GM13976 (cell line): ENCODE measurements at regions not wholly inside any gene's neighbourhood (a gene's known extent, or its start where the extent isn't known, plus 50 kb on each side); places are given as distances from the start of the nearest gene placed in this dataset.
"Not testable (repeated sequence)": the region's sequence is repeated elsewhere in the genome, so short reads cannot be mapped to it uniquely, and the experiment has no call there.

Experiments used
- DNase-seq: peaks from one replicate; pipeline ENCODE4 v3.0.0; 2012; ENCODE audit warnings: low spot score
- in situ Hi-C: fragments of 300-500 bp; cut with MboI; formaldehyde crosslinking; loops from one replicate; pipeline ENCODE4 v1.12.0; 2022; ENCODE audit warnings: low sequenced_read_pairs, mixed read lengths, inconsistent platforms; ENCODE audit not compliant: unreplicated experiment
- TF ChIP-seq, protein P1 (sequence below): IDR thresholded peaks from 2 replicates; pipeline ENCODE4 v1.5.1; 2012; ENCODE audit warnings: borderline replicate concordance, mild to moderate bottlenecking; ENCODE audit not compliant: insufficient read depth; ENCODE audit errors: extremely low read depth, missing control alignments, control extremely low read depth

DNA sequence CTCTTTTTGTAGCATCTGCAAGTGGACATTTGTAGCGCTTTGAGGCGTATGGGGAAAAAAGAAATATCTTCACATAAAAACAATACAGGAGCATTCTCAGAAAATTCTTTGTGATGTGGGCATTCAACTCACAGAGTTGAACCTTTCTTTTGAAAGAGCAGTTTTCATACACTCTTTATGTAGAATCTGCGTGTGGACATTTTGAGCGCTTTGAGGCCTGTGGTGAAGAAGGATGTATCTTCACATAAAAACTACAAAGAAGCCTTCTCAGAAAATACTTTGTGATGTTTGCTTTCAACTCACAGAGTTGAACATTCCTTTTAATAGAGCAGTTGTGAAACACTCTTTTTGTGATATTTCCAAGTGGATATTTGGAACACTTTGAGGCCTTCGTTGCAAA, 598.4 kb upstream of the ZNF337 start:
- DNase-seq, result no peak
- in situ Hi-C loops, result no loop called here
- TF ChIP-seq, protein P1, sequence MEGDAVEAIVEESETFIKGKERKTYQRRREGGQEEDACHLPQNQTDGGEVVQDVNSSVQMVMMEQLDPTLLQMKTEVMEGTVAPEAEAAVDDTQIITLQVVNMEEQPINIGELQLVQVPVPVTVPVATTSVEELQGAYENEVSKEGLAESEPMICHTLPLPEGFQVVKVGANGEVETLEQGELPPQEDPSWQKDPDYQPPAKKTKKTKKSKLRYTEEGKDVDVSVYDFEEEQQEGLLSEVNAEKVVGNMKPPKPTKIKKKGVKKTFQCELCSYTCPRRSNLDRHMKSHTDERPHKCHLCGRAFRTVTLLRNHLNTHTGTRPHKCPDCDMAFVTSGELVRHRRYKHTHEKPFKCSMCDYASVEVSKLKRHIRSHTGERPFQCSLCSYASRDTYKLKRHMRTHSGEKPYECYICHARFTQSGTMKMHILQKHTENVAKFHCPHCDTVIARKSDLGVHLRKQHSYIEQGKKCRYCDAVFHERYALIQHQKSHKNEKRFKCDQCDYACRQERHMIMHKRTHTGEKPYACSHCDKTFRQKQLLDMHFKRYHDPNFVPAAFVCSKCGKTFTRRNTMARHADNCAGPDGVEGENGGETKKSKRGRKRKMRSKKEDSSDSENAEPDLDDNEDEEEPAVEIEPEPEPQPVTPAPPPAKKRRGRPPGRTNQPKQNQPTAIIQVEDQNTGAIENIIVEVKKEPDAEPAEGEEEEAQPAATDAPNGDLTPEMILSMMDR, result no peak

DNA sequence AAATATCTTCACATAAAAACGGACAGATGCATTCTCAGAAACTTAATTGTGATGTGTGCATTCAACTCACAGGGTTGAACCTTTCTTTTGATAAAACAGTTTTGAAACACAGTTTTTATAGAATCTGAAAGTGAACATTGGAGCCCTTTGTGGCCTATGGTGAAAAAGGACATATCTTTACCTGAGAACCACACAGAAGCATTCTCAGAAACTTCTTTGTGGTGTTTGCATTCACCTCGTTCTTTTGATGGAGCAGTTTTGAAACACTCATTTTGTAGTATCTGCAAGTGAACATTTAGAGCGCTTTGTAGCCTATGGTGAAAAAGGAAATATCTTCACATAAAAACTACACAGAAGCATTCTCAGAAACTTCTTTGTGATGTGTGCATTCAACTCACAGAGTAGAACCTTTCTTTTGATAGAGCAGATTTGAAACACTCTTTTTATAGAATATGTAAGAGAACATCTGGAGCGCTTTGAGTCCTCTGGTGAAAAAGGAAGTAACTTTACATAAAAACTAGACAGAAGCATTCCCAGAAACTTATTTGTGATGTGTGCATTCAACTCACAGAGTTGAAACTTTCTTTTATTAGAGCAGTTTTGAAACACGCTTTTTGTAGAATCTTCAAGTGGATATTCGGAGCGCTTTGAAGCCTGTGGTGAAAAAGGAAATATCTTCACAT, 591.9 kb upstream of the ZNF337 start:
- DNase-seq, in situ Hi-C loops: not testable (repeated sequence)

DNA sequence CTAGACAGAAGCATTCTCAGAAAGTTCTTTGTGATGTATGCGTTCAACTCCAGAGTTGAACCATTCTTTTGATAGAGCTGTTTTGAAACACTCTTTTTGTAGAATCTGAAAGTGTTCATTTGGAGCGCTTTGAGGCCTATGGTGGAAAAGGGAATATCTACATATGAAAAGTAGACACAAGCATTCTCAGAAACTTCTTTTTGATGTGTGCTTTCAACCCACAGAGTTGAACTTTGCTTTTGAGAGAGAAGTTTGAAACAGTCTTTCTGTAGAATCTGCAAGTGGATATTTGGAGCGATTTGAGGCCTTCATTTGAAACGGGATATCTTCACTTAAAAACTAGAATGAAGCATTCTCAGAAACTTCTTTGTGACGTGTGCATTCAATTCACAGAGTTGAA, 582.6 kb upstream of the ZNF337 start:
- in situ Hi-C loops, result no loop called here
- no peak for DNase-seq
- TF ChIP-seq, protein P1, result no peak

DNA sequence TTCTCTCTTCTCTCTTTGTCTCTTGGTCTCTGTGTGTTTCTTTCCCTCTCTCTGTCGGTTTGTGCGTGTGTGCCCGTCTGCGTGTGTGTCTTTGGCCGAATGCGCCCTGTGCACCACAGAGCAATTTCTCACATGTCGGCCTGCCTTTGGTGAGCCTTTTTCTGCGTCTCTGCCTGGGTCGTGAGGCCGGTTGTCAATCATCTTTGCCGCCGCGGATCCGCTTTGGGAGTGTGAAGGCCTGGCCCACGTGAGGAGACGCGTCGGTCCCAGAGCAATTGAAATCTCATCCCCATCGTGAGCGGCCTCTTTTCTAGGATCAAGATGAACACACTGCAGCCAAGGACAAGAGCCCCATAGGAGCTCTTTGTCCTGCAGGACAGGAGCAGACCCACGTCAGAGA, 580.7 kb upstream of the ZNF337 start:
- TF ChIP-seq, protein P1, result no peak
- in situ Hi-C loops, result no loop called here
- no peak for DNase-seq

DNA sequence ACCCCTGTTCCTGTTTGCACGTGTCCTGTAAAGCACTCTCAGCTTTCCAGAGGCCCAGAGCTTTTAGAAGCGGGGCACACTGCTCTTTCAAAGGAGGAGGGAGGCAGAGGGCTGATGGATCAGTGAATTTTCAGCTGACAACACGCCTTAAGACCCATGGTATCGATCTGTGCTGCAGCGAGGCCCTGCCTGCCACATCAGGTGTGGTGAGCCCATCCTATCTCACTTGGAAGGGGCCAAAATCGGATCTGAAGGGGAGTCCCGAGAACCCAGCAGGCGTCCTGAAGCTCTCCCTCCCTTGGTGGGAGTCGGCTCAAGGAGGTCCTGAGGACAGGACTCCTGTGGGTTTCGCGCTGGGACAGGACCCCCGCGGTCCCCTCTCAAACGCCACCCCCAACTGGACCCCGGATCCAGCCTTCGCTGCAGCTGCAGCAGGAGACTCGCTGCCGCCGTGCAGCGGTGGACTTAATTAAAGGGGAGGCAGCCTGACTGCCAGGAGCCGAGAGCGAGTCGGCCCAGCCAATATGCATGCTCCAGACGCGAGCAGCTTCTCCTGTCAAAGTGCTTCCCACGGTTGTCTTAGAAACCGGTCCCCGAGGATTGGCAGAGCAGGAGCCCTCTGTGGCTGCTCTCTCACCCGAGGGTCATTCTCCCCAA, 580.0 kb upstream of the ZNF337 start:
- no peak for DNase-seq
- in situ Hi-C loops, result no loop called here
- TF ChIP-seq, protein P1, result no peak

DNA sequence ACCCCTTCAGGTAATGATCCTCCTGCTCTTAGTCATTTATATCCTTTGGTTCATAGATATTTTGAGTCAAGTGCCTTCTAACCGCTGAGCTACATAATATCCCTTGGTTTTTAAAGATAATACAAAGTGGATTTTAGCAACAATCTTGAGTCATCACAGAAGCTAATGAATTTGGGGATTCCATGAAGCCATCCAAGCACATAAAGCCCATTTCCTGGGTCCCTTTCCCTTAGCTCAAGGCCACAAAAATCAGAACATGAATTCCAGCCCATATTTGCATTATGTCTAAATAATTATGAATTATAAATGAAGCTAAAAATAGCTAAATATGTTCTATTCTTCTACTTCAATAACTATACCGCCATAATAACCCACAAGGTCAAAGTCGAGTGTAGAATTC, 572.1 kb upstream of the ZNF337 start:
- DNase-seq, in situ Hi-C loops: not testable (repeated sequence)

DNA sequence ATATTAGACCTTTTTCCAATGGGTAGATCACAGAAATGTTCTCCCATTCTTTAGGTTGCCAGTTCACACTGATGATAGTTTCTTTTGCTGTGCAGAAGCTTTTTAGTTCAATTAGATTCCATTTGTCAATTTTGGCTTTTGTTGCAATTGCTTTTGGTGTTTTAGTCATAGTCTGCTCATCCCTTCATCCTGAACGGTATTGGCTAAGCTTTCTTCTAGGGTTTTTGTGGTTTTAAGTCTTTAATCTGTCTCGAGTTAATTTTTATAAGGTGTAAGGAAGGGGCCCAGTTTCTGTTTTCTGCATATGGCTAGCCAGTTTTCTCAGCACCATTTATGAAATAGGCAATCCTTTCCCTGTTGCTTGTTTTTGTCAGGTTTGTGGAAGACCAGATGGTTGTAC, 564.3 kb upstream of the ZNF337 start:
- DNase-seq, in situ Hi-C loops: not testable (repeated sequence)

DNA sequence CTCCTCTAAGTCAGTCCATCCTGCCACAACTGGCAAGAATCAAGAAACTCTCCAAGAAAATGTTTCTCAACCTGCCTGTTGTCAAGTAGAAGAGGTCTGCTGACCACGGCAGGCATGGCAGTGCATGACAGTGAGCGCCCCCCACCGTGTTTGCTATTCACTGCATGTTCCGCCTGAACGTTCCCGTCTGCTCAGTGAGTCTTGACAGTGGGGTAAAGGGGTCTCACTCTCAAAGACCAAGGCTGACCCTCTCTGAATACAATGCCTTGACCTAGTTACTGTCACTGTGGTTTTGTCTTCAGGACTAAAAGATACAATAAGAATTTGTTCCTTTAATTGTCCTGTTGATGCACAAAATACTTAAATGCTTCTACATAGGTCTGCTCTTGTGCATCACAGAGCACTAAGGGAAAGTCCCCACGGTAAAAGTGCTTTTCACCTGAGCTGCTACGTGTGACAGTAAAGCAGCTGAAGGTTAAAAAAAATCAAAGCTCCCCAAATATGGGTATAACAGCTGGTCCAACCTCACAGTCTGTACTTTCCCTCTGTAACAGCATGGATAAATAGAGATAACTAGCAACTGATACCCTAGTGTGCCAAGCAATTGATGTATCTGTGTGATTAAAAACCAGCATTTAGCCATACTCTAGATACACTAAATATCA, 555.8 kb upstream of the ZNF337 start:
- in situ Hi-C loops, DNase-seq: not testable (repeated sequence)

DNA sequence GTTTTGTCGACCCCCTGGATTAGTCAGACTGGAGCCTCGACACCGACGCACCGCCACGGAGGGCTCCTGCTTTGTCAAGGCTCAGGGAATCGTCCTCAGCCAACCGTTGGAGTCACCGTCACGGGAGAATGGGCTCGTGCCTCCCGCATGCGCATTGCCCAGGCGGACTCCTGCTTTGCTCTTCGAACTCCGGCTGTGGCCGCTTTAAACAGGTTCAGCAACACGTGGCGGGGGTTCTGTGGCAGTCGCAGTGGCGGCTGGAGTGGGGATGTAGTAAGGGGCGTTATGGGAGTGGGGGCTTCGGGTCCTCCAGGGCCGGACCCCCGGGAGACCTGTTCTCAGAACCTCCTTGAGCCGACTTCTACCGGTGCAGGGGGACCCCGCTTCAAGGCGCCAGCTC, 554.7 kb upstream of the ZNF337 start:
- DNase-seq, in situ Hi-C loops: not testable (repeated sequence)

DNA sequence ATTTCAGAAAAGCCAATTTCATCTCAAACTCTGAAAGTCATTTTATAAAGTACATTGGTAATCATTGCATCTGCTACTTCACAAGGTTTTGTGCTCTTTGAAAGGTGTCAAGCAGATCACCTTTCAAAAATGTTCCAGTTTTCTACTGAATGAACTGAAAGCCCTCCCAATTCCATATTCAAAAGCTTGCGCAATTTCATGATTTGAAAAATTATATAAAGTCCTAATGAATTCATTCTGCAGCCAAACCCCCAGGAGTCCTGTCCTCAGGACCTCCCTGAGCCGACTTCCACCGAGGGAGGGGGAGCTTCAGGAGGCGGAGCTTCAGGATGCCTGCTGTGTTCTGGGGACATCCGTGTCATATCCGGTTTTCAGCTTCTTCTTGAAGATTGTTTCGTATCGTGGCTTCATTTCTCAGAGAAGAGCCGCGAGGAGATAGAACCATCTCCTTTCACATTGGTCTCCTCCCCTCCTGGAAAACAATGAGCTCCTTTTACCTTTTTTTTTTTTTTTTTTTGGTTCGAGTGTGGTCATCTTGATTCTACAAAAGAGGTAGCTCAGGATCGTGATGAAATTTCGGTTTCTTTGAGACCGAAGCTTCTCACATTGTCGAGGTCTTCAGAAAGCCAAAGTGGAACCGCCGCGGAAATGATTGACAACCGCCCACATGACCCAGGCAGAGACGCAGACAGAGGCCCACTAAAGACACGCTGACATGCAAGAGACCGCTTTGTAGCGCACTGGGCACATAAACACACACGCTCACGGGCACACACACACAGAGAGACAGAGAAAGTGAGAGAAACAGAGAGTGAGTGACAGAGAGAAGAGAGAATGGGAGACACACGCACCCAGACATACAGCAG, 553.8 kb upstream of the ZNF337 start:
- DNase-seq, in situ Hi-C loops: not testable (repeated sequence)
